OCI-LY3 (cell line): ENCODE measurements at regions not wholly inside any gene's neighbourhood (a gene's known extent, or its start where the extent isn't known, plus 50 kb on each side); places are given as distances from the start of the nearest gene placed in this dataset.

Source experiments
- H2AFZ ChIP-seq: fragments of 200-600, 300-600 bp; shearing (Covaris generic); 2 replicates; pipeline ENCODE4 v1.6.0; 2014; ENCODE audit warnings: antibody characterized with exemption, low read depth, low read length
- H3K27ac ChIP-seq: fragments of 200-600, 300-600 bp; sonication (generic); 2 replicates; pipeline ENCODE4 v1.5.1; 2014; ENCODE audit warnings: mild to moderate bottlenecking, low read length, moderate library complexity, mixed read lengths
- H3K27me3 ChIP-seq: fragments of 200-600, 300-600 bp; sonication (generic); 2 replicates; pipeline ENCODE4 v1.6.1; 2014; ENCODE audit warnings: low read depth, low read length, mixed read lengths
- H3K36me3 ChIP-seq: fragments of 200-600, 300-600 bp; sonication (generic); replicated peaks from 2 replicates; pipeline ENCODE3; 2014; ENCODE audit warnings: low read depth, low read length, mixed read lengths
- H3K4me1 ChIP-seq: fragments of 300-600, 200-600 bp; sonication (generic); 2 replicates; pipeline ENCODE4 v1.6.1; 2014; ENCODE audit warnings: low read length, mixed read lengths
- H3K4me2 ChIP-seq: fragments of 200-600, 300-600 bp; sonication (generic); 2 replicates; pipeline ENCODE4 v1.6.1; 2014; ENCODE audit warnings: low read length, mixed read lengths
- H3K4me3 ChIP-seq: fragments of 300-600, 200-600 bp; sonication (generic); 2 replicates; pipeline ENCODE4 v1.5.1; 2014; ENCODE audit warnings: antibody characterized with exemption, mild to moderate bottlenecking, low read length, moderate library complexity
- H3K79me2 ChIP-seq: fragments of 300-600, 200-600 bp; shearing (Covaris generic); 2 replicates; pipeline ENCODE4 v1.6.1; 2014; ENCODE audit warnings: mild to moderate bottlenecking, low read length, mixed read lengths
- H3K9ac ChIP-seq: fragments of 300-600, 200-600 bp; shearing (Covaris generic); 2 replicates; pipeline ENCODE4 v1.6.0; 2014; ENCODE audit warnings: mild to moderate bottlenecking, low read length, moderate library complexity
- H3K9me3 ChIP-seq: fragments of 200-600, 300-600 bp; shearing (Covaris generic); 2 replicates; pipeline ENCODE4 v1.6.1; 2014; ENCODE audit warnings: low read length, mixed read lengths; ENCODE audit not compliant: insufficient read depth
- H4K20me1 ChIP-seq: fragments of 200-600, 300-600 bp; sonication (generic); 2 replicates; pipeline ENCODE4 v1.6.1; 2016; ENCODE audit warnings: low read length, mixed read lengths; ENCODE audit not compliant: insufficient read depth
- CTCF ChIP-seq: fragments of 200-600, 300-600 bp; sonication (generic); IDR thresholded peaks from 2 replicates; pipeline ENCODE4 v1.5.1; 2014; ENCODE audit warnings: antibody characterized with exemption, low read length, low read depth
- EZH2phosphoT487 ChIP-seq: fragments of 200-600 bp; shearing (Covaris generic); IDR thresholded peaks from 2 replicates; pipeline ENCODE4 v1.6.1; 2018; ENCODE audit warnings: antibody characterized with exemption, mixed run types, low read depth

- Histone ChIP-seq H4K20me1 (no peaks in the 10 kb centered on the region), H2AFZ (no peak overlapping the region), H3K4me2 (no peak overlapping the region), H3K9me3 (peaks cover 3% of the 10 kb centered on the region), H3K9ac (no peak overlapping the region), H3K36me3 (no peaks in the 10 kb centered on the region), H3K4me1 (no peaks in the 10 kb centered on the region), H3K27ac (no peak overlapping the region), H3K79me2 (no peaks in the 10 kb centered on the region), H3K27me3 (peaks cover 7% of the 10 kb centered on the region), H3K4me3 (no peak overlapping the region)
- no peak for TF ChIP-seq CTCF
- TF ChIP-seq EZH2phosphoT487 = no peak
Measured at GRCh38 chr9:135308821-135309762, 170.5 kb upstream of the PPP1R26 start.

- TF ChIP-seq EZH2phosphoT487 = no peak
- TF ChIP-seq CTCF = no peak
- H2AFZ ChIP-seq = no peak overlapping the region
- no peaks in the 10 kb centered on the region for H3K79me2 ChIP-seq
- H3K9ac ChIP-seq = no peak overlapping the region
- H3K4me2 ChIP-seq = no peak overlapping the region
- no peaks in the 10 kb centered on the region for H3K36me3 ChIP-seq
- peaks cover 7% of the 10 kb centered on the region for H3K27me3 ChIP-seq
- no peaks in the 10 kb centered on the region for H3K4me1 ChIP-seq
- no peak overlapping the region for H3K4me3 ChIP-seq
- H3K9me3 ChIP-seq = peaks cover 3% of the 10 kb centered on the region
- H4K20me1 ChIP-seq = no peaks in the 10 kb centered on the region
- H3K27ac ChIP-seq = no peak overlapping the region
Measured at GRCh38 chr9:135309763-135310125, 169.8 kb upstream of the PPP1R26 start.

GRCh38 chr9:135310134-135310533 is 169.4 kb upstream of the PPP1R26 start:
- Histone ChIP-seq H3K4me2 (no peak overlapping the region), H2AFZ (no peak overlapping the region), H3K9me3 (peaks cover 3% of the 10 kb centered on the region), H3K36me3 (no peaks in the 10 kb centered on the region), H3K4me3 (no peak overlapping the region), H3K27ac (no peak overlapping the region), H3K4me1 (no peaks in the 10 kb centered on the region), H3K27me3 (peaks cover 7% of the 10 kb centered on the region), H3K79me2 (no peaks in the 10 kb centered on the region), H4K20me1 (no peaks in the 10 kb centered on the region), H3K9ac (no peak overlapping the region)
- TF ChIP-seq CTCF = no peak
- TF ChIP-seq EZH2phosphoT487 = no peak

- Histone ChIP-seq H3K9me3 (peaks cover 3% of the 10 kb centered on the region), H2AFZ (no peak overlapping the region), H3K4me1 (no peaks in the 10 kb centered on the region), H3K4me2 (no peak overlapping the region), H3K4me3 (no peak overlapping the region), H3K36me3 (no peaks in the 10 kb centered on the region), H3K27me3 (peaks cover 7% of the 10 kb centered on the region), H3K27ac (no peak overlapping the region), H3K9ac (no peak overlapping the region), H3K79me2 (no peaks in the 10 kb centered on the region), H4K20me1 (no peaks in the 10 kb centered on the region)
- TF ChIP-seq CTCF (no peak), EZH2phosphoT487 (no peak)
Measured at GRCh38 chr9:135315572-135315971, 164.0 kb upstream of the PPP1R26 start.
